HepG2 (cell line): ENCODE measurements at regions not wholly inside any gene's neighbourhood (a gene's known extent, or its start where the extent isn't known, plus 50 kb on each side); places are given as distances from the start of the nearest gene placed in this dataset.

Experiments
- ATAC-seq: fragments of 200-7000 bp; cut with Tn5 transposase; 3 replicates; pipeline ENCODE4 v1.9.1; 2020; ENCODE audit warnings: mild to moderate bottlenecking, moderate library complexity
- BruUV-seq: library from RNA; stranded (reverse); fragments of 400-500 nt; replicated peaks from 2 replicates; lab custom pipeline; 2021; lab: Mats Ljungman, UMichigan
- CTCF ChIA-PET: fragments of 300-600 bp; formaldehyde crosslinking; extraction: SDS; loops from one replicate; lab custom pipeline; 2021; ENCODE audit warnings: low total read pairs, inconsistent platforms, low intra/inter-chr PET ratio; lab: Yijun Ruan, JAX
- POLR2A ChIA-PET: fragments of 350-600 bp; sonication (Branson Sonifier 250); formaldehyde crosslinking; loops from one replicate; lab custom pipeline; 2020; ENCODE audit warnings: antibody characterized with exemption, inconsistent platforms; lab: Yijun Ruan, JAX
- DNase-seq: peaks from one replicate; pipeline ENCODE4 v3.0.0-alpha.2; 2015; ENCODE audit warnings: low spot score
- FAIRE-seq: peaks from 3 replicates; lab custom pipeline; 2011; peaks lifted over from hg19 to GRCh38; lab: Jason Lieb, UNC
- H2AFZ ChIP-seq: one replicate; pipeline ENCODE4 v1.6.1; 2011; ENCODE audit warnings: low read length, inconsistent platforms
- H3K27ac ChIP-seq: fragments of 300-600 bp; 3 replicates; pipeline ENCODE4 v1.8.0; 2011; ENCODE audit warnings: mixed run types, mild to moderate bottlenecking, mixed read lengths, low read length, inconsistent platforms; ENCODE audit not compliant: insufficient read depth; ENCODE audit errors: extremely low read length
- H3K27me3 ChIP-seq, 2 experiments: fragments of 200-600 bp in 1 of 2; 2 replicates in 1 of 2; 3 replicates in 1 of 2; pipeline versions ENCODE4 v1.6.0 to v1.8.0; 2011; ENCODE audit warnings: low read length in 2 of 2, mild to moderate bottlenecking in 2 of 2, moderate library complexity in 2 of 2, inconsistent platforms in 1 of 2; ENCODE audit not compliant: insufficient read depth in 2 of 2, control insufficient read depth in 1 of 2
- H3K36me3 ChIP-seq, 2 experiments: fragments of 200-600 bp in 1 of 2; replicated peaks in 1 of 2; 2 replicates in 1 of 2; 3 replicates in 1 of 2; pipeline versions ENCODE4 v1.5.1 to v1.8.0; 2011; ENCODE audit warnings: low read length in 2 of 2, inconsistent platforms in 1 of 2; ENCODE audit not compliant: insufficient read depth in 2 of 2, control insufficient read depth in 1 of 2
- H3K4me1 ChIP-seq: 2 replicates; pipeline ENCODE4 v1.5.1; 2012; ENCODE audit warnings: low read length, inconsistent platforms; ENCODE audit not compliant: insufficient read depth
- H3K4me2 ChIP-seq: 2 replicates; pipeline ENCODE4 v1.6.0; 2011; ENCODE audit warnings: low read depth, low read length, inconsistent platforms
- H3K4me3 ChIP-seq, 3 experiments: fragments of 200-600 bp in 1 of 3; sonication (generic), shearing (Covaris generic) in 1 of 3; replicated peaks in 1 of 3; 2 replicates each; pipeline ENCODE4 v1.5.1; 2011 to 2016; ENCODE audit warnings: low read length in 3 of 3, inconsistent platforms in 2 of 3, low read depth in 2 of 3, mild to moderate bottlenecking in 2 of 3, control low read depth in 1 of 3, mixed read lengths in 1 of 3; ENCODE audit not compliant: insufficient read depth in 1 of 3
- H3K79me2 ChIP-seq: one replicate; pipeline ENCODE4 v1.6.1; 2011; ENCODE audit warnings: low read length, inconsistent platforms; ENCODE audit not compliant: insufficient read depth
- H3K9ac ChIP-seq: 2 replicates; pipeline ENCODE4 v1.6.0; 2011; ENCODE audit warnings: mild to moderate bottlenecking, low read depth, low read length, inconsistent platforms; ENCODE audit not compliant: insufficient read depth
- H3K9me3 ChIP-seq: 2 replicates; pipeline ENCODE4 v1.5.1; 2012; ENCODE audit warnings: mild to moderate bottlenecking, low read length
- H4K20me1 ChIP-seq: 2 replicates; pipeline ENCODE4 v1.6.0; 2011; ENCODE audit warnings: inconsistent platforms, mild to moderate bottlenecking, low read length, moderate library complexity; ENCODE audit not compliant: insufficient read depth
- FOXA3 ChIP-seq: IDR thresholded peaks from 2 replicates; pipeline ENCODE4 v1.6.1; 2016; ENCODE audit warnings: missing genetic modification reagents, missing compliant biosample characterization
- PHB2 ChIP-seq: fragments of 450-650 bp; IDR thresholded peaks from 2 replicates; pipeline ENCODE4 v1.6.1; 2018; ENCODE audit not compliant: partially characterized antibody
- PITX1 ChIP-seq: sonication (generic); formaldehyde crosslinking; IDR thresholded peaks from 2 replicates; pipeline ENCODE4 v1.5.1; 2020; ENCODE audit warnings: mild to moderate bottlenecking, missing genetic modification reagents
- PRPF4 ChIP-seq: fragments of 200-400 bp; formaldehyde crosslinking; IDR thresholded peaks from 2 replicates; pipeline ENCODE4 v1.6.1; 2016; ENCODE audit warnings: low read length, low read depth; ENCODE audit not compliant: poor library complexity, severe bottlenecking
- REXO4 ChIP-seq: sonication (generic); formaldehyde crosslinking; IDR thresholded peaks from 2 replicates; pipeline ENCODE4 v1.8.0; 2022; ENCODE audit warnings: missing genetic modification reagents, mild to moderate bottlenecking, borderline replicate concordance
- SMC3 ChIP-seq: IDR thresholded peaks from 2 replicates; pipeline ENCODE4 v1.6.1; 2011; ENCODE audit warnings: low read length, improper control_type of control experiment
- SP4 ChIP-seq: sonication (generic); formaldehyde crosslinking; IDR thresholded peaks from 2 replicates; pipeline ENCODE4 v1.8.1; 2023; ENCODE audit warnings: mild to moderate bottlenecking, missing genetic modification reagents
- TEAD2 ChIP-seq: sonication (generic); formaldehyde crosslinking; IDR thresholded peaks from 2 replicates; pipeline ENCODE4 v1.9.0; 2021; ENCODE audit warnings: missing genetic modification reagents
- TRAFD1 ChIP-seq: sonication (generic); formaldehyde crosslinking; IDR thresholded peaks from 2 replicates; pipeline ENCODE4 v1.5.1; 2020; ENCODE audit warnings: missing genetic modification reagents, mild to moderate bottlenecking, borderline replicate concordance
- ZBTB1 ChIP-seq: sonication (generic); formaldehyde crosslinking; IDR thresholded peaks from 2 replicates; pipeline ENCODE4 v1.4.0; 2020; ENCODE audit warnings: missing genetic modification reagents, borderline replicate concordance
- ZNF264 ChIP-seq: sonication (generic); formaldehyde crosslinking; IDR thresholded peaks from 2 replicates; pipeline ENCODE4 v1.4.0; 2020; ENCODE audit warnings: missing genetic modification reagents
- ZNF282 ChIP-seq: fragments of 450-650 bp; IDR thresholded peaks from 2 replicates; pipeline ENCODE4 v1.6.1; 2018; ENCODE audit not compliant: partially characterized antibody
- ZNF430 ChIP-seq: sonication (generic); formaldehyde crosslinking; IDR thresholded peaks from 2 replicates; pipeline ENCODE4 v1.9.0; 2021; ENCODE audit warnings: mild to moderate bottlenecking, missing genetic modification reagents
- ZNF550 ChIP-seq: sonication (generic); formaldehyde crosslinking; IDR thresholded peaks from 2 replicates; pipeline ENCODE4 v1.4.0; 2020; ENCODE audit warnings: mild to moderate bottlenecking, missing genetic modification reagents, borderline replicate concordance
- ZNF780A ChIP-seq: sonication (generic); formaldehyde crosslinking; IDR thresholded peaks from 2 replicates; pipeline ENCODE4 v1.8.0; 2022; ENCODE audit warnings: mild to moderate bottlenecking, missing genetic modification reagents, moderate library complexity
- WGBS: methylation state at CpG from one replicate; pipeline ENCODE4 v1.1.6; 2017; ENCODE audit warnings: low lambda C conversion rate; 5-methylcytosine and 5-hydroxymethylcytosine counted together
- in situ Hi-C: cut with HindIII; loops from 2 replicates; pipeline ENCODE4 v1.10.0; 2017; ENCODE audit warnings: low pct_unique_long_range_greater_than_20kb; ENCODE audit not compliant: extremely low pct_ligation_motif_present
- intact Hi-C: fragments of 100-400 bp; cut with micrococcal nuclease; formaldehyde crosslinking; loops from one replicate; pipeline ENCODE4 v1.10.0; 2022; ENCODE audit not compliant: unreplicated experiment
- TF ChIP-seq, protein P1 (sequence below): sonication (generic); formaldehyde crosslinking; IDR thresholded peaks from 2 replicates; pipeline ENCODE4 v1.4.0; 2020; ENCODE audit warnings: missing genetic modification reagents
- TF ChIP-seq, protein P2 (sequence below): sonication (generic); formaldehyde crosslinking; IDR thresholded peaks from 2 replicates; pipeline ENCODE4 v1.4.0; 2020; ENCODE audit warnings: missing genetic modification reagents, borderline replicate concordance

DNA sequence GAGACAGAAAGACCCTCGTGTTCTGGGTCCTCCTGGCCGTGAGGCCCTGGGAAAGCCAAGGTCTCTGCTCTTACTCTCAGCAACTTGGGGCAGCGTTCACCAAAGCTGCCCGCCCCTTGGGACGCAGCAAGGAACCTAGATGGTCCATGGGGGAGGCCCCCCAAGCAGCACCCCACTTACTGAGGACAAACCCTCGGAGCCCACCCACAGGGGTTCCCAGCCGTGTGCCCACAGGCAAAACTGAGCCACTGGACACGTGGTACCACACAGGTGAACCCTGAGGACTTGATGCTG is 166.2 kb upstream of the IQSEC1 start:
- FAIRE-seq (no peak), ATAC-seq (no peak), DNase-seq (no peak)
- Histone ChIP-seq H3K4me1 (peaks cover 12% of the 10 kb centered on the region; the same call in 1 of the 2 replicates), H3K9me3 (no peaks in the 10 kb centered on the region), H3K9ac (no peak overlapping the region), H2AFZ (no peak overlapping the region), H3K4me2 (no peak overlapping the region), H4K20me1 (0 out of 2 replicates have a peak, but pooled peaks cover 4% of the 10 kb centered on the region), H3K27me3 (no peaks in the 10 kb centered on the region), H3K79me2 (no peaks in the 10 kb centered on the region), H3K27ac (no peak overlapping the region), H3K4me3 (no peak overlapping the region), H3K36me3 (peaks cover 4 to 60% of the 10 kb centered on the region in 2 experiments)
- ChIA-PET CTCF (no interaction called here), POLR2A (no interaction called here)
- 87% methylated on average over 3 of the region's 8 CpGs for WGBS
- TF ChIP-seq FOXA3 (no peak), REXO4 (CRISPR knock-in tag) (no peak), ZNF264 (CRISPR knock-in tag) (no peak), PITX1 (CRISPR knock-in tag) (no peak), PRPF4 (no peak), ZNF282 (no peak), TRAFD1 (CRISPR knock-in tag) (no peak), ZNF550 (CRISPR knock-in tag) (no peak), ZBTB1 (CRISPR knock-in tag) (no peak), SMC3 (no peak), ZNF430 (CRISPR knock-in tag) (no peak), ZNF780A (CRISPR knock-in tag) (no peak), SP4 (no peak), PHB2 (no peak), TEAD2 (CRISPR knock-in tag) (no peak)
- TF ChIP-seq, protein P1, sequence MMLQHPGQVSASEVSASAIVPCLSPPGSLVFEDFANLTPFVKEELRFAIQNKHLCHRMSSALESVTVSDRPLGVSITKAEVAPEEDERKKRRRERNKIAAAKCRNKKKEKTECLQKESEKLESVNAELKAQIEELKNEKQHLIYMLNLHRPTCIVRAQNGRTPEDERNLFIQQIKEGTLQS (CRISPR knock-in tag): no peak
- TF ChIP-seq, protein P2, sequence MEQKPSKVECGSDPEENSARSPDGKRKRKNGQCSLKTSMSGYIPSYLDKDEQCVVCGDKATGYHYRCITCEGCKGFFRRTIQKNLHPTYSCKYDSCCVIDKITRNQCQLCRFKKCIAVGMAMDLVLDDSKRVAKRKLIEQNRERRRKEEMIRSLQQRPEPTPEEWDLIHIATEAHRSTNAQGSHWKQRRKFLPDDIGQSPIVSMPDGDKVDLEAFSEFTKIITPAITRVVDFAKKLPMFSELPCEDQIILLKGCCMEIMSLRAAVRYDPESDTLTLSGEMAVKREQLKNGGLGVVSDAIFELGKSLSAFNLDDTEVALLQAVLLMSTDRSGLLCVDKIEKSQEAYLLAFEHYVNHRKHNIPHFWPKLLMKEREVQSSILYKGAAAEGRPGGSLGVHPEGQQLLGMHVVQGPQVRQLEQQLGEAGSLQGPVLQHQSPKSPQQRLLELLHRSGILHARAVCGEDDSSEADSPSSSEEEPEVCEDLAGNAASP (CRISPR knock-in tag): no peak
- intact Hi-C loops: no loop called here
- no TSS peak for BruUV-seq
- in situ Hi-C loops: no loop called here
